Natural killer cell (primary cell): ENCODE measurements at regions not wholly inside any gene's neighbourhood (a gene's known extent, or its start where the extent isn't known, plus 50 kb on each side); places are given as distances from the start of the nearest gene placed in this dataset.

Experiments used
- ATAC-seq, 3 donors: fragments of 150-1000 bp in 2 of 3; fragments of 200-7000 bp in 1 of 3; cut with Tn5 transposase; 1 replicate in 1 of 3; 2 replicates in 2 of 3; pipeline ENCODE4 v1.10.0; 2021; ENCODE audit warnings: mild to moderate bottlenecking in 2 of 3, moderate library complexity in 2 of 3
- DNase-seq, 2 donors: peaks; one replicate each; pipeline versions ENCODE4 v3.0.0 to v3.0.0-alpha.2; 2013 to 2021; ENCODE audit warnings: mixed read lengths in 1 of 2
- H3K27ac ChIP-seq: one replicate; pipeline ENCODE4 v1.5.1; 2013; ENCODE audit warnings: mild to moderate bottlenecking, low read length
- H3K27me3 ChIP-seq: one replicate; pipeline ENCODE4 v1.6.1; 2013; ENCODE audit warnings: low read length; ENCODE audit not compliant: control insufficient read depth, insufficient read depth
- H3K36me3 ChIP-seq: one replicate; pipeline ENCODE4 v1.6.1; 2013; ENCODE audit warnings: low read length; ENCODE audit not compliant: control insufficient read depth, insufficient read depth
- H3K4me1 ChIP-seq: one replicate; pipeline ENCODE4 v1.6.1; 2013; ENCODE audit warnings: low read length; ENCODE audit not compliant: control insufficient read depth, insufficient read depth
- H3K4me3 ChIP-seq: one replicate; pipeline ENCODE4 v1.5.1; 2013; ENCODE audit warnings: low read length
- H3K9me3 ChIP-seq: one replicate; pipeline ENCODE4 v1.6.1; 2013; ENCODE audit warnings: low read length; ENCODE audit not compliant: control insufficient read depth, insufficient read depth
- H3K27ac Mint-ChIP-seq, 2 donors: one replicate each; pipeline ENCODE4 v1.8.0; 2022; ENCODE audit warnings: mild to moderate bottlenecking in 2 of 2, mixed read lengths in 2 of 2, moderate library complexity in 1 of 2
- H3K27me3 Mint-ChIP-seq, 2 donors: one replicate each; pipeline ENCODE4 v1.8.0; 2022; ENCODE audit warnings: low read depth in 2 of 2, mixed read lengths in 2 of 2
- H3K36me3 Mint-ChIP-seq: one replicate; pipeline ENCODE4 v1.8.0; 2022; ENCODE audit warnings: mixed read lengths
- H3K4me1 Mint-ChIP-seq, 2 donors: one replicate each; pipeline ENCODE4 v1.8.0; 2022; ENCODE audit warnings: mixed read lengths in 2 of 2
- H3K4me3 Mint-ChIP-seq: one replicate; pipeline ENCODE4 v1.8.0; 2022; ENCODE audit warnings: mild to moderate bottlenecking, moderate library complexity, mixed read lengths
- H3K9me3 Mint-ChIP-seq, 2 donors: one replicate each; pipeline ENCODE4 v1.8.0; 2022; ENCODE audit warnings: mixed read lengths in 2 of 2
- CTCF ChIP-seq: fragments of 200-600 bp; IDR thresholded peaks from one replicate; pipeline ENCODE4 v1.8.0; 2022; ENCODE audit warnings: antibody characterized with exemption
- WGBS: methylation state at CpG from one replicate; pipeline ENCODE4 v1.1.7; 2013; ENCODE audit warnings: missing lambda C conversion rate; ENCODE audit not compliant: insufficient coverage; 5-methylcytosine and 5-hydroxymethylcytosine counted together
- intact Hi-C: fragments of 100-400 bp; cut with micrococcal nuclease; formaldehyde crosslinking; loops from one replicate; pipeline ENCODE4 v1.14.2; 2022

GRCh38 chr1:104018922-104019674 lies 269.4 kb downstream of the AMY1C start:
- no peaks in the 10 kb centered on the region for H3K4me1 ChIP-seq
- no peak for DNase-seq
- no peaks in the 10 kb centered on the region for H3K27me3 Mint-ChIP-seq
- TF ChIP-seq CTCF: no peak
- H3K4me3 Mint-ChIP-seq: no peak overlapping the region
- no peak overlapping the region for H3K27ac ChIP-seq
- H3K4me3 ChIP-seq: no peak overlapping the region
- H3K27me3 ChIP-seq: no peaks in the 10 kb centered on the region
- peaks cover 13 to 15% of the 10 kb centered on the region in 2 donors for H3K9me3 Mint-ChIP-seq
- ATAC-seq: no peak
- WGBS: 89% methylated on average over 1 of the region's 1 CpG
- intact Hi-C loops: no loop called here
- H3K4me1 Mint-ChIP-seq: peaks cover 0 to 5% of the 10 kb centered on the region in 2 donors
- H3K36me3 Mint-ChIP-seq: peaks cover 17% of the 10 kb centered on the region
- H3K36me3 ChIP-seq: no peaks in the 10 kb centered on the region
- no peak overlapping the region for H3K27ac Mint-ChIP-seq
- peaks cover 9% of the 10 kb centered on the region for H3K9me3 ChIP-seq

GRCh38 chr1:104019675-104020049 lies 270.0 kb downstream of the AMY1C start:
- Histone ChIP-seq H3K4me1 (no peaks in the 10 kb centered on the region), H3K27me3 (no peaks in the 10 kb centered on the region), H3K9me3 (peaks cover 9% of the 10 kb centered on the region), H3K36me3 (no peaks in the 10 kb centered on the region), H3K4me3 (no peak overlapping the region), H3K27ac (no peak overlapping the region)
- Mint-ChIP-seq H3K4me3 (no peak overlapping the region), H3K9me3 (peaks cover 16 to 18% of the 10 kb centered on the region in 2 donors), H3K36me3 (peaks cover 17% of the 10 kb centered on the region), H3K27ac (no peak overlapping the region), H3K27me3 (peaks cover 0 to 2% of the 10 kb centered on the region in 2 donors), H3K4me1 (peaks cover 0 to 5% of the 10 kb centered on the region in 2 donors)
- no peak for TF ChIP-seq CTCF
- intact Hi-C loops: no loop called here
- DNase-seq: no peak
- no CpG with 5 or more reads among the region's 1 CpG for WGBS
- ATAC-seq: no peak

GRCh38 chr1:104028416-104029035 lies 278.8 kb downstream of the AMY1C start:
- Mint-ChIP-seq H3K36me3 (no peaks in the 10 kb centered on the region), H3K9me3 (peaks cover 2 to 4% of the 10 kb centered on the region in 2 donors), H3K4me1 (no peaks in the 10 kb centered on the region), H3K27me3 (peaks cover 0 to 3% of the 10 kb centered on the region in 2 donors), H3K27ac (no peak overlapping the region), H3K4me3 (no peak overlapping the region)
- DNase-seq: no peak
- H3K9me3 ChIP-seq: no peaks in the 10 kb centered on the region
- no peak for TF ChIP-seq CTCF
- 91% methylated on average over 1 of the region's 3 CpGs for WGBS
- no peaks in the 10 kb centered on the region for H3K36me3 ChIP-seq
- no peak for ATAC-seq
- intact Hi-C loops: no loop called here
- no peaks in the 10 kb centered on the region for H3K27me3 ChIP-seq
- no peaks in the 10 kb centered on the region for H3K4me1 ChIP-seq
- H3K4me3 ChIP-seq: no peak overlapping the region
- no peak overlapping the region for H3K27ac ChIP-seq
